HTR-8/SVneo (cell line): ENCODE measurements at regions not wholly inside any gene's neighbourhood (a gene's known extent, or its start where the extent isn't known, plus 50 kb on each side); places are given as distances from the start of the nearest gene placed in this dataset.

Experiments
- DNase-seq: peaks from one replicate; pipeline ENCODE4 v3.0.0; 2011; ENCODE audit warnings: low spot score, mixed read lengths; ENCODE audit not compliant: insufficient read length
- FAIRE-seq: peaks from 2 replicates; lab custom pipeline; 2011; peaks lifted over from hg19 to GRCh38; lab: Jason Lieb, UNC

- FAIRE-seq, result no peak
- no peak for DNase-seq
Measured at GRCh38 chr2:58866040-58866439, 624.9 kb upstream of the FANCL start.

GRCh38 chr2:58865436-58865835 is 624.3 kb upstream of the FANCL start:
- DNase-seq (no peak), FAIRE-seq (no peak)

DNA sequence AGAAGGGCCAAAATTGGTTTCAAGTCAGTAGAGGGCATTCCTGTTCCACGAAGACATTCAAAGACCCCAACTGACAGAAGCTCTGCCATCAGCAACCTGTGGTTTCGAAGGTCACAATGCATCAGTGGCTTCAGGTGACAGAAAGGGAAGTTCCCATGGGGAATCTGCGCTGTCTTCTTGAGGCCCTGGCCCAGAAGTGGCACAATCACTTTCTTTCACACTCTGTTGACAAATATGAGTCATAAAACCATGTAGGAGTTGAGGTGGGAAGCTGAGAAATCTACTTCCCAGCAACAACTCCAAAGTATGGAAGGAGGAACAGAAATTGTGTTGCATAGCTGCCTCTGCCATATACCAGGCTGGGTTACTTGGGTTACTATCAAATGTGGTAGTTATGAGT is 621.1 kb upstream of the FANCL start:
- no peak for FAIRE-seq
- no peak for DNase-seq

DNA sequence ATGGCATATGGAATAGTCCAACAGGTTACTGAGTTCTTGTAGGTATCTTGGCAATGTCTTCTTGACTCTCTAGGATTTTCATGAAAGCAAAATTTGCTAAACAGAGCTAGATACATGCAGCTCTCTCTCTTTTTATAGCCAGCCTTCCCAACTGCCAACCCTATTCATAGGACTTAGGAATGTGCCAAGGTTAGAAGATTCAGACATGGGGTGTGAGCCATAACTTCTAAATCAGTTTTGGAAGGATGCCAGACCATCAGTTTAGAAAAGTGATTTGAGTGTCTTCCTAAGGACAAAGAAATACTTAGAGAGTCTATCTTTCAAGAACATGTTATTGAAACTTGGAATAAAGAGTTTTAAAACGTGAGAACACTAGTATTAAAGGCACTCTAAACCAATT is 619.5 kb upstream of the FANCL start:
- DNase-seq (no peak), FAIRE-seq (no peak)

DNA sequence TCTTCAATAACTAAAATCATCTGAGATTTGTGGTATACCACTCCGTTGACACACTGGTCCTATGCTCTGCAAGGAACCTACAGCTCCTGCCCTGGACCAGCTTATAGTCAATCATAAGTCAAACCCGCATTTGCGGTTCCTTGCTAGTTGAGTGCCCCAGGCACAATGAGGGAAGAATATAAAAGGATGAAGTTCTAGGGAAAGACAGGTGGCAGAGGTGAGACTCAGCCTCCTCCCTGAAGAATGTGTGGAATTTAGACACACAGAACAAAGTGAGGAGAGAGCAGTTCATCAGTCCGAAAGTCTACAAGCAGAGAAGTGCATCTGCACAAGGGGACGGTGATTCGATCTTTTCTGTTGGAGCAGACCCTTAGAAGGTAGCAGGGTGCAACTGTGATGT is 615.0 kb upstream of the FANCL start:
- FAIRE-seq (no peak), DNase-seq (no peak)

DNA sequence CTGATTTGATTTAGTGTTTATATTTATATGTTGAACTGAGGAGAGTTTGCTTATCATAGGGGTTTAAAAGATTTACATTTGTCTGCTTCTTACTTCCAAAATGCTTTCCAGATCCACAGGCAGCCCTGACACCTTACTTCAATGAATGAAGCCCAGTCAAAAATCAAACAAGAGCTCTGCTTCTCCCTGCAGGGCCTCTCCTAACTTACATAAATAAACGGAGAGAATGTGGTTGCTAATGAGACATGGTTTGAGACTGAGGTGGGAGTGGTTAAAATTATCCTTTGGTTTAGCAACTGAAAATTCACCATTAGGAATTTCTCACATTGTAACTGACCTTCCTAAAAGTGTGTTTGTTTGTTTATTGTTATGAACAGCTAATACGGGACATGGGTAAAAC is 612.3 kb upstream of the FANCL start:
- DNase-seq (no peak), FAIRE-seq (no peak)

- no peak for FAIRE-seq
- no peak for DNase-seq
Measured at GRCh38 chr2:58852905-58853304, 611.8 kb upstream of the FANCL start.

DNA sequence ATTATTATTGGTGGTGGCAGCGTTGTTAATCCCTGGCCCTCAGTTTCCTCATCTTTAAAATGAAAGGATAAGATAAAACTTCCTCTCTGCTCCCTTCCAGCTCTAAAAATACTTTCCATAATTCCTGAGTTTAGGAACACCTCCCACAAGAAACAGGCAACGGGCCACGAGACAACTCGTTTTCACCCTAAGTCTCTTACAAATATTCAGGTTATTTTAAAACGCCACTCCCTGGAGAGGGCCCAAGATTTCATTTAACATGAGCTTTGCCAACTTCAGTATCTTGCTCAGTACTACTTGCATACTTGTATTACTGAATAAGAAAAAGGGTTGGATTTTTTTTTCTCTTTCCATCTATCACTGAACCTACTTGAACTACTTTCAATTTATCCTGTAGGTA is 611.1 kb upstream of the FANCL start:
- FAIRE-seq, result no peak

DNA sequence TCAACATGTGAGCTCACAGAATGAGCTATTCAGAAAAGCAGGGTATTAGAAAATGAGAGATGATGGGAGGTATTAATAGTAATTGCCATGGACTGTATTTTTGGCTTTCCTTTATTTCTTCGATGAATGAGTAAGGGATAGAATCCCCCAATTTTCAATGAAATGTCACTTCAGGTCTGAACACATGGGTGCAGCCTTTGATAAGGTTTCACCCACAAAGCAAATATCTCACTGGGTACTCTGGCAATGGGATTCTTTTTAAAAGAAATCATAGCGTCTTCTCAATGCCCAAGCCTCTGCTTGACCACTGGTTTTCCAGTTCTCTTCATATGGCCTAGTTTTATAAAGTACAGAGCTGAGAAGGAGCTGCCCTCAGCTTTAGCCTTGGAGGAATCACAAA is 610.5 kb upstream of the FANCL start:
- FAIRE-seq, result no peak
- DNase-seq, result no peak

More for the DNA sequence above, 611.1 kb upstream of the FANCL start:
- no peak for DNase-seq

- FAIRE-seq (no peak), DNase-seq (no peak)
Measured at GRCh38 chr2:58845011-58845410, 603.9 kb upstream of the FANCL start.

- FAIRE-seq (no peak), DNase-seq (no peak)
Measured at GRCh38 chr2:58842501-58843155, 601.5 kb upstream of the FANCL start.

DNA sequence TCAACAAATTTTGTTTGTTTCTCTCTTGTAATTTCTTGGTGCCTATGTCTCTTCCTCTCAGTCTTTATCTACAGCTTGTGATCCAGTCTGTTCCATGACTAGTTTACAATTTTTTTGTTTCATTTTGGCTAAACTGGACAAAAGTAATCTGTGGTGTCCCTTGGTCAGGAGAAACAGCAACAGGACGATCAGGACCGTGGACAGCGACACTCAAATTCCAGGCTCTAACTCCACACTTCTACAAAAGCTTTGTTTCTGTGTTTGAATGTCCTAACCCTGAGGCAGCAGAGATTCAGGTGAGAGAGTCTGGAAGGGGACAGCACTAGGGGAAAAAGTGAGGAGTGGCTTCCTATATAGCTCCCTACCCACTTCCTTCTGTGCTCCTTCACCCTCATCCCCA is 593.3 kb upstream of the FANCL start:
- FAIRE-seq, result no peak
- DNase-seq, result peak; percentile 8

DNA sequence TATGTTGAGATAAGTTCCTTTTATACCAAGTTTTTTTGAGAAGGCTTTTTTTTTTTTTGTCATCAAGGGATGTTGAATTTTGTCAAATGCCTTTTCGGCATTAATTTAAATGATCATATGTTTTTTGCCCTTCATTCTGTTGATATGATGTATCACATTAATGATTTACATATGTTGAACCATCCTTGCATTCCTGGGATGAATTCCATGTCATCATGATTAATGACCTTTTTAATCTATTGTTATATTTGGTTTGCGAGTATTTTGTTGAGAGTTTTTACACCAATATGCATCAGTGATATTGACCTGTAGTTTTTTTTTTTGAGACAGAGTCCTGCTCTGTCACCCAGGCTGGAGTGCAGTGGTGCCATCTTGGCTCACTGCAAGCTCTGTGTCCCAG is 585.7 kb upstream of the FANCL start:
- no peak for FAIRE-seq

DNA sequence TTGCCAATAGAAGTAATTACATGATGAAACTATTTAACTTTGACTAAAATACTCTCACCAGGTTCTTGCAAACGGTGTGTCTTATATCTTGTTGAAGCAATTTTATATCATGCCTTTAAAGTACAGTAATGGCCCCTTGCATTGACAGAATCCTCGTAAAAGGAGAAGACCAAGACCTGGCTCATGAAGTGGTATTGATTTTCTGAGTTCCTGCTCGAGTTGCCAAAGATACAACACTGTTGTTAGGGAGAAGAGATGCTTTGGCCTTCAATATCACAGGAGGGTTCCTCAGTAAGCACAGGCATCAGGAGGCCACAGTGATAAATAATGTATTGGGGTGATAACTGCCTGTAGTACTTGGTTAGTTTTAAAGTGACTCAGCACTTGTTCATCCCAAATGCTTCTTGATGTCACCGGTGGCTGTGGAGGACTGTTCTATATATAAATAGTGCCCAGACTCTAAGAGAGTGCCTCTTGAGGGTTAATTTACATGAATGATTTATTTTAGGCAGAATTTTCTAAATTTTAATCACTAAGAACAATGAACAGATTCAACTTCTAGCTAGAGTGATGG is 571.7 kb upstream of the FANCL start:
- DNase-seq, result no peak
- no peak for FAIRE-seq

More for the DNA sequence above, 585.7 kb upstream of the FANCL start:
- no peak for DNase-seq

DNA sequence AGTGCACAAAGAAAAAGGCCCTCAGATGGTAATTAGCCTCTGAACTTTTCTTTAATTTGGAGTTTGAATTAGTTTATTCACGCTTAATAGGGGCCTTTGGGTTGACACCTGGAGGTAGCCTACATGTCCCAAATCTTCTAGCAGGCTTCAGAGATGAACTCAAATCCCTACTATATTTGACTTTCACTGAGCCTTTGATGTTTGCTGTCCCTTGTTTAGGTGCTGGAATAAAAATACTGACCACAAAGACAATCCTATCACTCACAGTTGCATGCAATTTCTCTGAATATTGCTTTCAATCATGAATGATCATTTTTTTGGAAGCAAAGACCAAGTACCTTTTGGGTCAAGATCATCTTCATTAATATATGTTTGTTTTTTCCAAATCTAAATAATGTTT is 564.0 kb upstream of the FANCL start:
- FAIRE-seq, result no peak
- no peak for DNase-seq

- DNase-seq (no peak), FAIRE-seq (no peak)
Measured at GRCh38 chr2:58803192-58803591, 562.1 kb upstream of the FANCL start.

GRCh38 chr2:58800881-58801280 is 559.8 kb upstream of the FANCL start:
- no peak for FAIRE-seq
- DNase-seq, result no peak

DNA sequence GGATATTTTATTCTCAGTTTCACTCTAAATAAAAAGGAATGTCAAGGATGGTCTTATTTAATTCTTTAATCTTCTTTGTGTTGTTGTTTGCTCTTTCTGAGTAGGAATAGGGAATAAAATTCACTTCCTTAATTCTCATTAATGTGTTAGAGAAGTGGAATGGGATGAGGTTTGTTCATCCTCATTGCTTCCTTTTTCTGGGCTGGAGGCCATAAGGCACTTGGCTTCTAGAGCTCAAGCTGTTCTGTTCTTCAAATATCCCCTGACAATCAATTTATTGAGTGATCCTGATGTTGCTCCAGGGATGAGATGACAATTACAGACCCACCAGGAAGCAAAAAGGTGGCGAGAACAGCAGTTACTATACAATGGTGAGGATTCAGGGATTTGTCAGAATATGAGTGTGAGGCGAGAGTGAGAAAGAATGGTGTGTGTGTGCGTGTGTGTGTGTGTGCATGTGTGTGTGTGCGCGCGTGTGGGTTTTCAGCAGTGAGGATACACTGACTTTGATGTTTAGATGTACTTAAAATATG is 557.6 kb upstream of the FANCL start:
- FAIRE-seq (peak; percentile 4), DNase-seq (no peak)

DNA sequence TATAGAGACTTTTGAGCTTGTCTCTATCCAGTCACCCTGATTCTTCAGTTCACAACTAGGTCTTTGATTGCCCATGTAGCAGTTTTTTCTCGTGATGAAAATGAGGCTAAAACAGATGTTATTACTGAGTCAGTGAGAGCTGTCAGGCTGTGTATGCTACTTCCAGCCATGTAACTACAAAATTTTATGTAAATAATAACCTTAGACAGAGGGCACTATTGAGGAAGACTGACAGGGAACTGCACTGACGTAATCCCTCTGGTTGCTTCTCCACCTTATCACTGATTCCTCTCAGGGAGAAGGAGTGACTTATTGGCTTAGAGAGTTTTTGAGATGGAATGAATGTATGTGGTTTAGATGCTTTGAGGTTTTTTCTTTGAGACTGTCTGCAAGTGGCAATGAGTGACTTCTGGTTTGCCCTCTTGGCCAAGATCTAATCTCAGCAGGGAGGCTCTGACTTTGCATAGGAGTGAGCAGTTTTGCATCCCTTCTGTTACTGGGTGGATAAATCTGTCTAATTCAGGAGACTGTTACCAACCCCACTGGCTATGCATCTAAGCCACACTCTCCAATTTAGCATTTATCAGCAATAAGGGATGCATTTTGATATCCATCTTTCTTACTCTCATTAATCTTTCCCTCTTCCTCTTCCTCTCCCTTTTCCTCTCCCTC is 555.2 kb upstream of the FANCL start:
- no peak for FAIRE-seq
- DNase-seq, result peak; percentile 2

- DNase-seq (no peak), FAIRE-seq (no peak)
Measured at GRCh38 chr2:58794916-58795315, 553.8 kb upstream of the FANCL start.

GRCh38 chr2:58794103-58794502 is 553.0 kb upstream of the FANCL start:
- DNase-seq, result no peak
- no peak for FAIRE-seq

GRCh38 chr2:58788402-58788801 is 547.3 kb upstream of the FANCL start:
- FAIRE-seq, result no peak

More at GRCh38 chr2:58788402-58788801, 547.3 kb upstream of the FANCL start:
- no peak for DNase-seq
